Loucy (cell line): ENCODE measurements at regions not wholly inside any gene's neighbourhood (a gene's known extent, or its start where the extent isn't known, plus 50 kb on each side); places are given as distances from the start of the nearest gene placed in this dataset.

Experiments used
- H2AFZ ChIP-seq: fragments of 200-600 bp; sonication (generic); 2 replicates; pipeline ENCODE4 v1.6.0; 2016; ENCODE audit warnings: antibody characterized with exemption, mild to moderate bottlenecking, low read length, moderate library complexity
- H3F3A ChIP-seq: fragments of 200-600 bp; 2 replicates; pipeline ENCODE4 v1.6.0; 2016; ENCODE audit warnings: antibody characterized with exemption, low read depth, mild to moderate bottlenecking
- H3K27me3 ChIP-seq: fragments of 200-600 bp; sonication (generic); 2 replicates; pipeline ENCODE4 v1.6.1; 2014; ENCODE audit warnings: low read length, mild to moderate bottlenecking; ENCODE audit not compliant: insufficient read depth, poor library complexity, severe bottlenecking
- H3K36me3 ChIP-seq: fragments of 200-600 bp; sonication (generic); 2 replicates; pipeline ENCODE4 v1.6.1; 2016; ENCODE audit warnings: low read length; ENCODE audit not compliant: insufficient read depth
- H3K4me1 ChIP-seq: fragments of 200-600 bp; sonication (generic); 2 replicates; pipeline ENCODE4 v1.5.1; 2014; ENCODE audit warnings: low read length, mild to moderate bottlenecking; ENCODE audit not compliant: insufficient read depth, poor library complexity, severe bottlenecking
- H3K4me2 ChIP-seq: fragments of 200-600 bp; sonication (generic); 2 replicates; pipeline ENCODE4 v1.6.0; 2014; ENCODE audit warnings: antibody characterized with exemption, low read length, low read depth, mild to moderate bottlenecking; ENCODE audit not compliant: poor library complexity, severe bottlenecking
- H3K4me3 ChIP-seq: fragments of 200-600 bp; sonication (generic); 2 replicates; pipeline ENCODE4 v1.5.1; 2014; ENCODE audit warnings: low read length, mild to moderate bottlenecking, mixed read lengths; ENCODE audit not compliant: poor library complexity, severe bottlenecking
- H3K79me2 ChIP-seq: fragments of 200-600 bp; sonication (generic); 2 replicates; pipeline ENCODE4 v1.6.1; 2014; ENCODE audit warnings: low read length; ENCODE audit not compliant: insufficient read depth
- H3K9ac ChIP-seq: fragments of 200-600 bp; sonication (generic); 2 replicates; pipeline ENCODE4 v1.6.0; 2014; ENCODE audit warnings: mild to moderate bottlenecking, low read depth, low read length, moderate library complexity; ENCODE audit not compliant: poor library complexity, severe bottlenecking
- H3K9me2 ChIP-seq: fragments of 200-600 bp; sonication (generic); replicated peaks from 2 replicates; pipeline ENCODE4 v1.6.1; 2016; ENCODE audit warnings: low read depth, low read length, mixed read lengths
- H3K9me3 ChIP-seq: fragments of 200-600 bp; sonication (generic); 2 replicates; pipeline ENCODE4 v1.6.1; 2014; ENCODE audit warnings: mild to moderate bottlenecking, antibody characterized with exemption, low read length, low read depth; ENCODE audit not compliant: insufficient read depth
- H4K20me1 ChIP-seq: fragments of 200-600 bp; sonication (generic); 2 replicates; pipeline ENCODE4 v1.6.0; 2014; ENCODE audit warnings: antibody characterized with exemption, low read length, mild to moderate bottlenecking; ENCODE audit not compliant: insufficient read depth, poor library complexity, severe bottlenecking
- EZH2phosphoT487 ChIP-seq: fragments of 200-600 bp; IDR thresholded peaks from 2 replicates; pipeline ENCODE4 v1.6.1; 2018; ENCODE audit warnings: antibody characterized with exemption, mild to moderate bottlenecking, moderate library complexity, borderline replicate concordance
- TF ChIP-seq, protein P1 (sequence below): fragments of 200-600 bp; sonication (generic); conservative IDR thresholded peaks from 2 replicates; pipeline ENCODE4 v1.5.1; 2014; ENCODE audit warnings: mild to moderate bottlenecking, antibody characterized with exemption, low read length

DNA sequence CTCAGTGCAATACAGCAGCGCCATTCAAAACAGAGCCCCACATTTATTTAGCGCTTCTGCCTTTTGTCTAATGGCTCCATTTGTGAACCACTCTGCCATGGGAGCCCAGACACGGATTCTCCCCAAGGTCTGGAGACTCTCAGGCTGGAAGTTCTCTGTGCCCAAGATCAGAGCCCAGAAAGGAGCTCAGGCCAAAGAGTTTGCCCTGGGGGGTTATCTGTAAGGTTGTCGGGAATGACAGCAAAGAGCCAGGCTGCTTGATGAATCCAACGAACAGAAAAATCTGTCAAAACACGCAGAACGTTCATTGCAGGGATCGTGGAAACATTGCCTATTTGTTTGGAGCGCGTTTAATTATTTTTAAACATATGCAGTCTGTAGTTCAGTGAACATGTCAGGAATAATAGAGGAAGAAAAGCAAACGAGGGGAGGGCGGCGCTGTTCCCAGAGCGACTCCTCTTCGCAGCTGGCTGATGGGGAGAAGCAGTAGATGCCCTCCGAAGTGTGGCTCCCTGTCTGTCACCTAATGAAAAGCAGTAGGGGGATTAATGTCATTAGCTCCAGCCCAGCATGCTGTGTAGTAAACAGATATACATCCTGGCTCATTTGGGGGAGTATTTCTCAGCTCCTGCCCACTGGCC, 464.9 kb upstream of the MPDZ start:
- no peak overlapping the region for H2AFZ ChIP-seq
- H3K27me3 ChIP-seq = no peaks in the 10 kb centered on the region
- no peaks in the 10 kb centered on the region for H3F3A ChIP-seq
- no peaks in the 10 kb centered on the region for H3K9me3 ChIP-seq
- H4K20me1 ChIP-seq = no peaks in the 10 kb centered on the region
- no peak overlapping the region for H3K4me3 ChIP-seq
- H3K36me3 ChIP-seq = no peaks in the 10 kb centered on the region
- no peaks in the 10 kb centered on the region for H3K9me2 ChIP-seq
- no peak overlapping the region for H3K4me2 ChIP-seq
- H3K9ac ChIP-seq = no peak overlapping the region
- no peaks in the 10 kb centered on the region for H3K4me1 ChIP-seq
- H3K79me2 ChIP-seq = no peaks in the 10 kb centered on the region
- TF ChIP-seq EZH2phosphoT487 = no peak
- TF ChIP-seq, protein P1, sequence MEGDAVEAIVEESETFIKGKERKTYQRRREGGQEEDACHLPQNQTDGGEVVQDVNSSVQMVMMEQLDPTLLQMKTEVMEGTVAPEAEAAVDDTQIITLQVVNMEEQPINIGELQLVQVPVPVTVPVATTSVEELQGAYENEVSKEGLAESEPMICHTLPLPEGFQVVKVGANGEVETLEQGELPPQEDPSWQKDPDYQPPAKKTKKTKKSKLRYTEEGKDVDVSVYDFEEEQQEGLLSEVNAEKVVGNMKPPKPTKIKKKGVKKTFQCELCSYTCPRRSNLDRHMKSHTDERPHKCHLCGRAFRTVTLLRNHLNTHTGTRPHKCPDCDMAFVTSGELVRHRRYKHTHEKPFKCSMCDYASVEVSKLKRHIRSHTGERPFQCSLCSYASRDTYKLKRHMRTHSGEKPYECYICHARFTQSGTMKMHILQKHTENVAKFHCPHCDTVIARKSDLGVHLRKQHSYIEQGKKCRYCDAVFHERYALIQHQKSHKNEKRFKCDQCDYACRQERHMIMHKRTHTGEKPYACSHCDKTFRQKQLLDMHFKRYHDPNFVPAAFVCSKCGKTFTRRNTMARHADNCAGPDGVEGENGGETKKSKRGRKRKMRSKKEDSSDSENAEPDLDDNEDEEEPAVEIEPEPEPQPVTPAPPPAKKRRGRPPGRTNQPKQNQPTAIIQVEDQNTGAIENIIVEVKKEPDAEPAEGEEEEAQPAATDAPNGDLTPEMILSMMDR = no peak

DNA sequence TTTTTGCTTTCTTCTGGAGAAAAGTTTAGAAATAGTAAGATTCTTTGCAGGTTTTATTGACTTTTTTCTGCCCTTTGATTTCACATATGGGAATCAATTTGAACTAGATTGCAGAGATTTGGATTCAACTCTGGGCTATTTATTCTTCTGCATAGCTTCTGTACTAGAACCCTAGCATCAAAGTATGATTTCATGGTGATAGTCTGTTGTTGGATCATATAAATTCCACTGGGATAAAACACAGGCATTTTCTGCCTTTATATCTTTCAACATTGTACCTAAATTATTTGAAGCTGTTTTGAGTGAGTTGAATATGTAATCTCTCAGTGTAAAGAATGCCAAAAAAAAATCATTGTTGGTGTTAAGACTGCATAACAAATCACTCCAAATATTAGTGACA, 458.4 kb upstream of the MPDZ start:
- Histone ChIP-seq H4K20me1 (no peaks in the 10 kb centered on the region), H3K4me2 (no peak overlapping the region), H3K36me3 (no peaks in the 10 kb centered on the region), H3K4me3 (no peak overlapping the region), H2AFZ (no peak overlapping the region), H3K9me2 (no peaks in the 10 kb centered on the region), H3K9ac (no peak overlapping the region), H3K9me3 (no peaks in the 10 kb centered on the region), H3K4me1 (no peaks in the 10 kb centered on the region), H3F3A (no peaks in the 10 kb centered on the region), H3K27me3 (no peaks in the 10 kb centered on the region), H3K79me2 (no peaks in the 10 kb centered on the region)
- TF ChIP-seq, protein P1 = no peak
- TF ChIP-seq EZH2phosphoT487 = no peak

DNA sequence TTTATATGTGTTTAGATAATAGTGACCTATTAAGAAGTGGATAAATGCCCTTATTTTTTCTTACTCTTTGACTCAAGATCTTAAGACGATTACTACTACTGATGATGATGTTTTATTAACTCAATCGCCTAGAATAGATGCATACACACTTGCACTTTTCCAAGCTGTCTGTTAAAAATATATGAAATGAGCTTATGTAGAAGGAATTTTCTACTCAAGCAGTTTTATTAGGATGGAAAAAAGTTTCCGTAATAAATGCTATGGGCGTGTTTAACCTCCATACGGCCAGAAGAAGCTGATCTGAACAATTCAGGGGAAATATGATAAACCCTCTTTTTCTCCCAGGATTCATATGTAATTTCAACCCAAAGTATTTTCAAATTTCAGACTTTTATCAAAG, 455.7 kb upstream of the MPDZ start:
- TF ChIP-seq EZH2phosphoT487 = no peak
- TF ChIP-seq, protein P1 = no peak
- Histone ChIP-seq H3K4me1 (no peaks in the 10 kb centered on the region), H3K79me2 (no peaks in the 10 kb centered on the region), H3K36me3 (no peaks in the 10 kb centered on the region), H3K27me3 (no peaks in the 10 kb centered on the region), H2AFZ (no peak overlapping the region), H3K9me3 (no peaks in the 10 kb centered on the region), H3K4me3 (no peak overlapping the region), H3K4me2 (no peak overlapping the region), H4K20me1 (no peaks in the 10 kb centered on the region), H3F3A (no peaks in the 10 kb centered on the region), H3K9ac (no peak overlapping the region), H3K9me2 (no peaks in the 10 kb centered on the region)
